Inflammatory macrophage treated with lipopolysaccharide for 1 hour (primary cell): ENCODE measurements at regions not wholly inside any gene's neighbourhood (a gene's known extent, or its start where the extent isn't known, plus 50 kb on each side); places are given as distances from the start of the nearest gene placed in this dataset.
A peak's percentile ranks its signal among the peaks of the same experiment; 100 is the strongest.

Experiments
- DNase-seq, 2 donors: peaks; one replicate each; pipeline ENCODE4 v3.0.0-alpha.2; 2020 to 2022

DNA sequence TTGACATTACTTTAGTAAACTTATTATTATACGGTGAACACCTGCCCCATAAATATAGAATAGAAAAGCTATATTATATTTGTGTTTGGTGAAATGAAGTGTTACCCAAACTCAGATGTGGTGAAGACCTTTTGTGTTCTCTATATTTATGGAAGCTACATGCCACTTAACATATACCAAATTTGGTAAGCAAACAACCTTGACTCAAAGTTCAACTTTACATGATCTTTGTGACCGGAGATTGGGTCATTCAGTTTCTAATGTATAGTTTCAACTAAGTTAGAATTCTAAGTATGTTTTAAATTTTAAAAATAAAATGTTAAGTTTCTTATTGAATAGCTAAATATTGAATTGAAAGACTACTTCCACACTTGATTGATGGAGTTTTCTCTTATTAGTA, 288.6 kb upstream of the SEMA3D start:
- no peak for DNase-seq

DNA sequence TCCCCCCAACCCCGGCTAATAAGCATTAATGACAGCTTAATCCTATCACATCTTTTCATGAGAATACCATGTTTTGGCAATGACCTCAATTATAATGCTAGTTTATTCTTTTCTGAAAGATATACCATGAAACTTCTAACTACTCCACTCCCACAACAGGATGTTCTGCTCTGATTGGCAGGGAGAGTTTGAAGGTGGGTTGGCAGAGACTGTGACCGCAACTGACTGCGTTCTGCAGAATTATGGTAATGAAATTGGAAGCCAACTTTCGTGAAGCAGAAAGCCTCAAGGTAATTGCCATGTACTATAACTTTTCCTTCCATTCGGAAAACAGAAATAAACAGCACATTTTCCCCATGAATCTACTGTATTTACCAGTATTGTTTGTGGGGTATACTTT, 288.2 kb upstream of the SEMA3D start:
- no peak for DNase-seq

DNA sequence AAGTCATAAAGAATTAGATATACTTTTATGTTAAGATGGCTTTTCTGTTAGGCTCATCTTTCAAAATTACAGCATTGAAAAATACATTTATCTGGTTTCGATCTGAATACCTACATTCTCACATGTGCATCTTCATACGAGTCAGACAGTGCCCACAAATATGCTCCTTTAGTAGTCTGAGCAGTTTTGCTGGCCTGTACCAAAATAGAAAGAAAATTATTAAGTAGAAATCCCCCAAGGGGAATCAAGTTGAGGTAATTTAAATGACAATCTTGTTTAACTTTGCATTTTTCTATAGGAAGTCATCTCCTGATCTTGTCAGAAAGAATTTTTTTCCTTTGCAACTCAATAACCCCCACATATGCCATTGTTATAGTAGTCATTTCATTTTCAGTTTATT, 287.4 kb upstream of the SEMA3D start:
- DNase-seq, result no peak

DNA sequence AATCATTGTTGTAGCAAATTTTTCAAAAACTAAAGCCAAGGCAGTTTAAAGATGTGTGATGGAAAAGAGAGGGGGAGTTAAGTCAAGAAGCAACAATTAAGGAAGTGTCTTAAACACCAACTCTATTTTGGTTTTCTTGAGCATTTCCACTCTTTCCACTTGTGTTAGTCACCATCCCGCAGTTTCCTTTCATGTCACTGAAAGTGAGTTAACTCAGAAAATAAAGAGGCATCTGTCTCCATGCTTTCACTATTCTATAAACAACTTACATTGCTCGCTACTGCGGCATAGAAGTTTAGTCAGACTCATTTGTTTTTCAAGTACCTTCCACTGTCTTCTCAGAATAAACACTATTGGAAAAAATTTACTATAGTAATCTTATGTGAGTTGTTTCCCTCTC, 284.9 kb upstream of the SEMA3D start:
- DNase-seq, result peak; percentile 64 to 67

DNA sequence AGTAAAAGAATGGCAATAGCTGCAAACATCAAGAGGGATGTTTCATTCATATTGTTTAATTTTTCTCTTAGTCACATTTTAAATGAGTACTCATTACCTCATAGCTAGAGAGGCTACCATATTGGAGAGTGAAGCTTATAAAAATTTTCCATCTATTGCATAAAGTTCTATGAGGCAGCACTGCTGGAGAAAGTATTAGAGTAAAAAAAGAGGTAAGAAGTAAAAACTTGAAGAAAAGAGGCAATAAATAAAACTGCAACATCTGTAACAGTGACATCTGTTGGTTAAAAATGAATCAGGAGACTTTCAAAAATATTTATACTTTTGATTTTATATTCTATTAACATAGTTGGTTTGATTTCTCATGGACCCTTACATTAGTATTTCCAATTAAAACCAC, 284.5 kb upstream of the SEMA3D start:
- peak; percentile 6 to 19 for DNase-seq

DNA sequence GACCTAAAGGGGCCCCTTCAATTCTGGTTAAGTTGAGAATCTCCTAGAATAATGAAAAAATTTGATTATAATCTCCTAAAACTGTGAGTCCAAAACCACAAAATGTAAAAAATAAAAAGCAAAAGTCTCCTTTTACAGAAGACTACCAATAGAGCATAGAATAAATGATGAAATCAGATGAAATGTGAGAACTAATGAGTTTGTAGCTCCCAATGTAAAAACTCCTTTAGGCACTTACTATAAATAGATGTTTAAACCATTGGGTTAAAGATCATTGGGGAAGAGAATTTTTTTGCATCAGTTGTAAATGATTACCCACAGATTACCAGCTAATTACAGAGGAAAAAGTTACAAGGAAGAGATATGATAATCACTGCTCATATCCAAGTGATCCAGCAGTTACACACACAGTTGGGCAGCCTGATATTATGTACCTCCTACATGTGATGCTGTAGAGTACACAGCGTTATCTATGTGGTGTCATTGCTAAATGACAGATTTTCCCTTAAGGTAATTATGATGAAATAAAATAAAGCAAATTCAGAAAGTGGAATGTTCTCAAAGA, 282.7 kb upstream of the SEMA3D start:
- DNase-seq, result no peak

DNA sequence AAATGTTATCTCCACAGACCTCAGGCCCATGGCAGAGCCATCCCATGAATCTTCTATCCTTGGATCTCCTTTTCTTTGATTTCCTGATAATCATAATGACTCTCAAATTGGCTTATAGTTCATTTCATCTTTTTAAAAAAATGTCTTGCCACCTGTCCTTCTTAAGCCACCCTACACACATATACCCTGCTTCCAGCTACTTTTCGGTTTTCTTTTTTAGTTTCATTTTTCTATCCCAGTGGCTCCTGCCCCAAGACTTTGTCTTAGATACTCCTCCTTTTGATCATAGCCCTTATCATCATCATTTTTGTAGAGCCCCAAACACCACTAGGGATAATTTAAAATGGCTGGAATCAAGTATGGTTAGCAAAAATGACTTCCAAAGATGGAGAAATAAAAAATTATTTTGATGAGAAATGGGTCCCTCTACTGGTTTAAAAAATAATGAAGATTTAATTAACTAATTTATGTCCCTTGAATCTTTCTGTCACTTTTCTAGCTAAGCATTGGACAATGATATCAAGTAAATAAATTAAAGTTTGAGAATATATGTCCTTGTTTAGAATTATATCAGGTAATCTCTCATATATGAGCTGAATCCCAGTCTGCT, 277.3 kb upstream of the SEMA3D start:
- peak in 1 of 2 donors; percentile 32 for DNase-seq

DNA sequence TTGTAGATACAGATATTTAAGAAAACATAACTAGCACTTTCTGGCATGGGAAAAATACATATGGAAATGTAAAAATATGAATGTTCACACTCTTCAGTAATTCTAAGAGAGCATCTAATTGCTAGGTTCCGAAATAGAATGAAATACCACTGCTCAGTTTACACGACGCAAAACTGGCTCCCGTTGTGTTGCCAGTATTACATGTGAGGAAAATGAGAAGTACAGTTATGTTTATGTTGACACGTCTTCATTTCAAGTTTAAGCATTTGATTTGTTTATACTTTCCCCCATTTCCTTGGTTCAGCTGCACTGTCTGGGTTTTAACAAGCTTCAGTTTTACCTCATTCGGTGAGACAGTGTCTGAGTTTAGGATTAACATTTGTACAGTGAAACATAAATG, 275.8 kb upstream of the SEMA3D start:
- DNase-seq, result no peak

DNA sequence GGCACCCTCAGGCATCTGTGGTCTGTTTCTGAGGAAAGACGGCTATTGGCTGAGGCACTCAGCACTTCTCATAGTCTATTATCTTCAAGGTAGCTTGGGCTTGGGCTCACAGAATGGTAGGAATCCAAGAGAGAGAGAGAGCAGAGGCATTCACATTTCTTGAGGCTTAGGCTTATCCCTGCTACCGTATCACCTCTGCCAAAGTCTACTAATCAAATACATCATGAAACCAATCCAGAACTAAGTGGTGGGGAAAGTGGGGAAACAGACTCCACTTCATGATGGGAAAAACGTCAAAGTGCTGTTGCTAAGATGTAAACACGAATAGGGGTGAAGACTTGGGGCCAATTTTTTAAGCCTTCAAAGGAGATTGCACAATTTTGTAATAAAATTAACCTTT, 271.1 kb upstream of the SEMA3D start:
- DNase-seq, result no peak

DNA sequence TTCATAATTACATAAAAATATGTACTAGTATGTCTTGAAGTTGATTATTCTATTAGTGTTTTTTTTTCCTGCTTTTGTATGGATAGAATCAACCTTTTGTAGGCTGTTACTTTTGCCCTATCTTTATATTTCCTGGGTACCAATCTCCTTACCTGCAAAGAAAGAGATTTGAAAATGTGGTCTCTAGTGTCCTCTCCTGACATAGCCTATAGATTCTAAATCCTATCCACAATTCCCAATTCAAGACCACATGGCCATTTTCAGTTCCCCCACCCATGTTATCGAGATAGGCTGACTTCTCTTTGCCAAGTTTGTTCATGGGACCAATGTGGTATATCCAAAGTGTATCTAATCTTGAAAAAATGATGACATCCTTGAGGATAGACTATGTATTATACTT, 269.4 kb upstream of the SEMA3D start:
- DNase-seq, result no peak

DNA sequence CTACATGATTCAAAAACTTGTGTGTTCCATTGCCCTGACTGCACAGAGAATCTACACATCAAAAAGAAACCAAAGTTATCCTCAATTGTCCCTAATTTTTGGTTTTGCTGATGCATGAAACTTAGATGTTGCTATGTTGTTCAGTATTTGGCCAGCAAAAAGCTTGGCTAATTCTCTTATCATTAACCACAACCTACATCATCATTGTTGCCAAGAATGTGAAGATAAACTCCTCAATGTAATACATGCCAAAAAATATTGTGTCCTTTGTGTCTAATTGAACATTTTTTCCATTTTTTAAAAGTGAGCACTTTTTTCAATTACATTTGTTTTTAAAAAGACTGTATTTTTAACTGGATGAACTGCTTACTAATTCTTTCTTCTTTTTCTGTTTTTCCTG, 268.0 kb upstream of the SEMA3D start:
- DNase-seq, result no peak

DNA sequence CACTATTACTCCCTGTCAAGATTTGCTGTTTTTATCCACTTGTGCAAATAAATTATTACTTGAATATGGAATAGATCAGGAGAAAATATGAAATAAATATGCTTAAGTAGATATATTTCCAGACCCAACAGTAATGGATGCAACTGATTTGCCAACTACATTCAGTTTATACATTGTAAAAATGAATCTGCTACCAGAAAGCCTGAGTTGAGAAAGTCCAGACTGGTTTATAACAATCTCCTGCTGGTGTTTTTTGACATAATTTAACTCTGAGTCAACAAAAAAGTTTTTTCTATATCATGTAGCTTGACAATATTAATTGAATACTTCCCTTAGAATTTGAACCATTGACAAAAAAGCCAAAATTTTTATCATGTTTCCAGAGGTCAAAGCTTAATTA, 265.8 kb upstream of the SEMA3D start:
- DNase-seq, result no peak

DNA sequence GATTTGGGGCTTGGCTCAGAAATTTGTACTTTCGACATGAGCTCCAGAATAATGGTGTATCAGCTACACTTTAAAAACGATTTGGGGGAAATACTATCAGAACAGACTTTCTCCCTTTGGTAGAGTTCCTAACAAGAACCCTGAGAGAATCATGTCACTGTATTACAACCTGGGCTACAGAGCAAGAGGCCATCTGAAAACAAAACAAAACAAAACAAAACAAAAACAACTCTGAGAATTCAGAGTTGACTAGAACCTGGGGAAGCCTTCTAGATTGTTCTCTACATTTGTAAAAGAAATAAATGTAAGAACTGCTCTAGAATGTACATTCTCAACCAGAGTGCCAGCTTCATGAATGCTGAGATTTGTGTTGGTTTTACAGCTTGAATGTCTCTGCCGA, 262.6 kb upstream of the SEMA3D start:
- no peak for DNase-seq

DNA sequence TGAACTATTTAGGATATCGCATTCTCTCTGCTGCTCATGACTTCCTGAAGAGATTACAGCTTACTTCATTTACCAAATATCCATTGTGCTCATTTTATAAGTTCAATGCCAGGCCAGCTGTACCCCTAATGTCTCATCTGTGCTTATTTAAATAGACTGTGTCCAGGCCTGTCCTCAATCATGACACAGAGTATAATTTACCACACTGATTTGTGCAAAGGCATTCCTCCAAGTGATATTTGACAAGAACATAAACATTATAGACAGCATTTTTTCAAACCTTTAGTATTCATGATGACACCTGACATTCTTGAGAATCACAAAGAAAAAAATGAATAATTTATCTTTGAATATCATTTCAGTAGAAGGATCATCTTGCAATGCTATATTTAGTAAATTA, 260.1 kb upstream of the SEMA3D start:
- DNase-seq, result no peak

DNA sequence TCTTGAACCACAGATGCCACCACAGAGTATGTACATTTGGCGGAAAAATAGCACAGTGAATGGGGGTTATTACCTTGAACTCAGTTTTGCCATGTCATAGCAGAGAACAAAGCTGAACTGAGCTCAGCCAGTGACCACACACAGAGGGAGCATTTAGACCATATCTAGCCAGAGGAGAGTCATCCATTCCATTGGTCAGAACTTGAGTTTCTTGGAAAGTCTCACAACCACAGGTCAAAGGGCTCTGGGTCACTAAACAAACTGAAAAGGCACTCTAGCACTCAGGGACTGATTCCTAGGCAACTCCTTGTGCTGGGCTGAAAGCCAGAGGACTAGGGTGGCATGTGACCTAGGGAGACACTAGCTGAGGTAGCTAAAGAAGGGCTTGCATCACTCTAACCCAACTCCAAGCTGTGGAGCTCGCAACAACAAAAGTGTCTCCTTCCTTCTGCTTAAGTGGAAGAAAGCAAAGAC, 239.7 kb upstream of the SEMA3D start:
- DNase-seq, result no peak

DNA sequence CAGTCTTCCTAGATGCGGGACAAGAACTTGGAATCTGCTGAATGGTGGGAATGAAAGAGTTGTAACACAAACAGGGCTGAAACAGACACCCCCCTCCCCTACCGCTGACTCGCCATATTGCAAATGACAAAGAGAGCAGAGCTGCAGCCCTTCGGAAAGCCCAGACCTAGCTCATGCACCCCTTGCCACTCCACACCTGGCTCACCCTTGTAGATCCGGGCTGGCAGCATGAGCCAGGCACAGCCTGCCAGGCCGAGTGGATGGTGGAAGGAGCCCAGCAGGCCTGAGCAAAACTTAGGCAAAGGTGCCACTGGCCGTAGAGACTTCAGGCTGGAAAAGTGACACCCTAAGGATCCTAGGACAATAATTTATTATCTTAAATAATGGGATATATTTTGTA, 237.4 kb upstream of the SEMA3D start:
- no peak for DNase-seq

DNA sequence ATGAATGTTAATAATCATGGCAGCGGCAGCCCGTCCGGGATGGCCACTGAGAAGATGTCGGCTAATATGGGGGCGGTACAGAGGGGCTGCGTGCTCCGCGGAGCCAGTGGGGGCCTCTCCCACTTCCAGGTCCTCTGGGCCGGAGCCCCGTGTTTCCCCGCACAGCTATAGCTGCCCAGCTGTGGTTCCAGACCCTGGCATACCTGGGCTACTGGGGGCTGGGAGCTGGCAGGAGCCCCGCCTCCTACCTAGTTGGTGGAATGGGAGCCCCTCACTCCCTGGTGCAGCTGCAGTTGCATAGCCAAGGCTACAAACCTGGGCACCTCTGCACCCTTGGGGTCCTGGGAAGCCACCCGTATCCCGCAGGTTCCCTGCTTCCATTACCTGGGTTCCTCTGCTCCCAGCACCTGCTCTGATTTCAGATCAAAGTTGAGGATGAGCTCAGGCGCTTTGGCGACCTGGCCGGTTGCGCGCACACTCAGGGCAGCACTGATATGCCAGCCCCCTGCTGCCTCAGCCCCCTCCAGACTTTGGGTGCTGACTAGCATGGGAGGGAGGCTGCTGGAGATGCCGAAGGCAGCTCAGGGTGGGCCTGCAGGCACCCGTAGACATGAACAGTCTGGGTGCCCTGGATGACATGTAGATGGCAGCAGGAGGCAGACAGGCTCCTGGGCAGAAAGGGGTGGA, 236.5 kb upstream of the SEMA3D start:
- DNase-seq, result no peak

DNA sequence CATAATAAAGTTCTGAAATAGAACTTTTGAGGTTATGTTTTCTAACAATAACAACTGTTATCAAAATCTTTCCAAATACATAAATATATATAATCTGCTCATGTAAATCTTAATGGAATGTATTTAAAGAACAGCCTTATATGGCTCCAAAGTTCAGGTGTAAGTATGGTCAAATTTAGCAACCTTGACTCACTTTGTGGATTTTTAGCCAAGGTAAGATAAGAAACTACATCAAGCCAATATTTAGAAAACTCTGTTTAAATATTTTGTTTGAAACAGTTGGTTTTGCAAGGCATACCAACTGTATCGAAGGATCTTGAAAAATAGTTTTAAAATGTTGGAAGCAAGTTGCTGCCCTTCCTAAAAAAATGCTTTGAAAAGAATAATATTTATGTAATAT, 228.9 kb upstream of the SEMA3D start:
- no peak for DNase-seq

DNA sequence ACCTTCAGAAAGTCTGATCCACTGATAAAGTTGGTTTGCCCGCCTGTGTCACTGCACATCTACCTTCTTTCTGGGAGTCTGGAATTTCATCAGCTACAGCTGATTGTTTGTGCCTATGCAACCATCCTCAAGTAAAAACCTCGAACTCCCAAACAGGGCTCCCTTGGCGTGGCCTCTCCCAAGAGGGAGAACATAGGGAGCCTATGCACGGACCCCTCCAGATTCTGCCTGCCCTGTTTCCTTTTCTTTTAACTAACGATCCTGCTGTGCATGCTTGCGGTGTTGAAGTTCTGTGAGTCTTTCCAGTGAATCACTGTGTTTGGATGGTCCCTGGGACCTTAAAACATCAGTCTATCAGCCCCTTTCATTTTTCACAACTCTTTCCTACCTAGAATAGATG, 226.9 kb upstream of the SEMA3D start:
- no peak for DNase-seq

DNA sequence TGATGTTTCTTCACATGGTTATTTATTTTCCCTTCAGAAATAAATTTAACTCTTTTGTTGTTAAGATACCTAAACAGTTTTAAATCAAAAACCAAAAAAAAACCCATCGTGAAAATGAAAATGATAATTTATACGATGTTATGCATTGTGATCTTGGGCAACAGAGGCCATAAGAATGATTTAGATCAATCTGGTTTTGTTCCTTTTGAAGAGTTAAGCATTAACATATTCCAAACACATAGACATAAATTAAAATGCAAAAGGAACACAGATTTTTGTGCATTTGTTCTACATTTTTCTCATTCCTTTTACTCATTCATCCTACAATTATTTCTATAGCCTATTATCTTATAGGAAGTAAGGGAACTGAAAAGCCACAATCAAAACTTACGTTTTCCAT, 226.1 kb upstream of the SEMA3D start:
- no peak for DNase-seq

DNA sequence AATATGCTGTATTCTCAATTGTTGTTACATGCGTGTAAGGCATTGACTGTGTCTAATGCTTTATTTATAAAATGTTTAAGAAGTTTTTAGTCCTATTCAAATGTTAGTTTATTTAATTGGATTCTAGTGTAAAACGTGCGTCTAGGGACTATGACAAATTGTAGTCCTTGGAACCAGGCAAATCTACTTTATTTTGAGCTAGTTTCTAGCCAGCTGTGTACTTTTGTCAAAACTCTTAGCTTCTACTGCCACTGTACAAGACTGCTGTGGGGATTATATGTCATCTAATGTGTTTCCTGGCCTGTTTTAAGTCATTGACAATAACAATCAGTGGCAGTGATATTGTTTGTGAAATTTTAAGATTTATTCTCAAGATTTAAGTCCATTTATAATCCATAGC, 220.5 kb upstream of the SEMA3D start:
- no peak for DNase-seq

DNA sequence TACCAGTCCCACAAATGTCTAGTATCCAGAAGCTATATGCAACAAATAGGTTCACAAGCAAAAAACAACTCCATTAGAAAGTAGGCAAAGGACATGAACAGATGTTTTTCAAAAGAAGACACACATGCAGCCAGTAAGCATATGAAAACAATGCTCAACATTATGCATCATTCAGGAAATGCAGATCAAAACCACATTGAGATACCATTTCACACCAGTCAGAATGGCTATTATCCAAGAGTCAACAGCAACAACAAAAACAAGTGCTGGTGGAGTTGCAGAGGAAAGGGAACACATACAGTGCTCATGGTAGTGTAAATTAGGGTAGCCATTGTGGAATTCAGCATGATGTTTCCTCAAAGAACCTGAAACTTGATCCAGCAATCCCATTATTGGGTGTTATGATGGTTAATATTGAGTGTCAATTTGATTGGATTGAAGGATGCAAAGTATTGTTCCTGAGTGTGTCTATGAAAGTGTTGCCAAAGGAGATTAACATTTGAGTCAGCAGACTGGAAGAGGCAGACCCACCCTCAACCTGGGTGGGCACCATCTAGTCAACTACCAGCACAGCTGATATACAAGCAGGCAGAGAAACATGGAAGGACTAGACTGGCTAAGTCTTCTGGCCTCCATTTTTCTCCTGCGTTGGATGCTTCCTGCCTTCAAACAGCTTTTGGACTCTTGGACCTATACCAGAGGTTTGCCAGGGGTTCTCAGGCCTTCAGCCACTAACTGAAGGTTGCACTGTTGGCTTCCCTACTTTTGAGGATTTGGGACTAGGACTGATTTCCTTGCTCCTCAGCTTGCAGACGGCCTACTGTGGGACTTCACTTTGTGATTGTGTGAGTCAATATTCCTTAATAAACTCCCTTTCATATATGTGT, 218.4 kb upstream of the SEMA3D start:
- no peak for DNase-seq

DNA sequence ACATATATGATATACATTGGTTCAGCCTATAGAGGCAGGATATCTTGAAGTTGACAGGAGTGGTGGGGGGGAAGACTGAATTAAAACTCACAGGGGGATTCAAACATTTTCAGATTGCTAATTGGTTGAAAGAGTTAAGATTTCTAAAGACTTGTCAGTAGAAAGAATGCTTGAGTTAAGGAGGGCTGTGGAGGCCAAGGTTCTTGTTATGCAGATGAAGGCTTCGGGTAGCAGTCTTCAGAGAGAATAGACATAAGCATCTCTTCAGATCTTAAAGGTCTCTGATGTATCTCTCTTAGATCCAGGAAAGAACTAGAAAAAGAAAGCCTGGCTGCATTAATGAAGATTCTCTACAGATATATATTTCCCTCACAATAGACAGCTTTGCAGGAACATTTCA, 209.8 kb upstream of the SEMA3D start:
- DNase-seq, result no peak

DNA sequence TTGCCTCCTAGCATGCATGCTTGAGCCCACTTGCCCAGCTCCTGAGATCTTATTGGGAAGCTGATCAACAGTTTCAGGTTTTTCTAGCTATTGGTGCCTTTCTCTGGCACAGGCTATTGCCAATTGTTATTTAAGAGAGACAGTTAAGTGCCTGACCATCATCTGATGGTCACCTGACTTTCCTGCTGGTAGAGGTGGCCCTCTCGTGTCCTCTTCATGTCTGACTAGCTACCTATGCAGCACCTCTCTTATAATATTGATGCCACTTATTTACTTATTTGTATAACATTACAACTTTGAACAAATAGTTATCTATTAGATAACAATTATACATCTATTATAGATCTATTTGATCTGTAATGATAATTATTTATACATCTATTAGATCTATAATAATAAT, 205.9 kb upstream of the SEMA3D start:
- DNase-seq, result no peak
